ENCODE measurements at regions not wholly inside any gene's neighbourhood (a gene's known extent, or its start where the extent isn't known, plus 50 kb on each side); places are given as distances from the start of the nearest gene placed in this dataset.
"Not testable (repeated sequence)": the region's sequence is repeated elsewhere in the genome, so short reads cannot be mapped to it uniquely, and the experiment has no call there.

- CTCF ChIA-PET, result interaction anchor here (1.0 kb wide), 1 partner anchor 12 kb away, joined by 3 read pairs; no protein-coding TSS in a partner anchor
- POLR2A ChIA-PET, result no interaction called here
- no peak for DNase-seq (ENCODE audit: extremely low spot score)
- TF ChIP-seq FOXK2 (IDR thresholded peaks at IDR 0.05) (no peak), BHLHE40 (IDR thresholded peaks at IDR 0.05; ENCODE audit: borderline replicate concordance) (no peak), TARDBP (IDR thresholded peaks at IDR 0.05) (no peak), PKNOX1 (IDR thresholded peaks at IDR 0.05) (no peak), L3MBTL2 (conservative IDR thresholded peaks at IDR 0.05) (no peak), SUZ12 (IDR thresholded peaks at IDR 0.05) (no peak), ARNT (IDR thresholded peaks at IDR 0.05) (no peak), ZNF384 (IDR thresholded peaks at IDR 0.05) (no peak), NFRKB (IDR thresholded peaks at IDR 0.05) (no peak), FOXA1 (IDR thresholded peaks at IDR 0.05) (no peak), LEF1 (IDR thresholded peaks at IDR 0.05; ENCODE audit: borderline replicate concordance) (no peak), FOXM1 (IDR thresholded peaks at IDR 0.05; ENCODE audit: borderline replicate concordance) (no peak), HDGF (IDR thresholded peaks at IDR 0.05; ENCODE audit: borderline replicate concordance) (no peak), ELF4 (IDR thresholded peaks at IDR 0.05) (no peak)
Observed at GRCh38 chrX:128699716-128700285, 647.6 kb upstream of the ACTRT1 start.

- no peak for DNase-seq (ENCODE audit: extremely low spot score)
- CTCF ChIA-PET, result interaction anchor here (1.0 kb wide), 1 partner anchor 13 kb away, joined by 3 read pairs; no protein-coding TSS in a partner anchor
- POLR2A ChIA-PET, result no interaction called here
- no peak for TF ChIP-seq FOXM1 (IDR thresholded peaks at IDR 0.05; ENCODE audit: borderline replicate concordance)
- no peak for TF ChIP-seq LEF1 (IDR thresholded peaks at IDR 0.05; ENCODE audit: borderline replicate concordance)
- no peak for TF ChIP-seq ELF4 (IDR thresholded peaks at IDR 0.05)
Observed at GRCh38 chrX:128698573-128699181, 646.5 kb upstream of the ACTRT1 start.

DNA sequence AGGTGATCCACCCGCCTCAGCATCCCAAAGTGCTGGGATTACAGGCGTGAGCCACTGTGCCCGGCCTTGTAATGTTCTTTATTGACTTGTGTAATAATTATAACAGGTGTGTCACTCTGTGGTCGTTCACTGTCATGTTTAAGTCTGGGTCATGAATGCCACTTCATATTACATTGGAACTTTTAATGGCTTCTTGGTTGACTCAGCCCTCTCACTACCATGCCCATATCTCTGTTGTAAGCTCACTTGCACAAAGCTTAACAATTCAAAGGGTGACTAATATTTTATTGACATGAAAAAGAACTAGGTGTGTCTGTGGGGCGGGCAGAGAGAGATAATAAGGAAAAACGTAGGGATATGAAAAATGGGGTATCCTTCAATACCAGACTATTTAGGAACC lies 639.7 kb upstream of the ACTRT1 start:
- POLR2A ChIA-PET, result no interaction called here
- CTCF ChIA-PET, result no interaction called here
- DNase-seq (ENCODE audit: extremely low spot score), result no peak
- no peak for TF ChIP-seq LEF1 (IDR thresholded peaks at IDR 0.05; ENCODE audit: borderline replicate concordance)
- TF ChIP-seq NFRKB (IDR thresholded peaks at IDR 0.05), result no peak
- no peak for TF ChIP-seq L3MBTL2 (conservative IDR thresholded peaks at IDR 0.05)
- no peak for TF ChIP-seq ELF4 (IDR thresholded peaks at IDR 0.05)
- no peak for TF ChIP-seq TARDBP (IDR thresholded peaks at IDR 0.05)
- TF ChIP-seq ARNT (IDR thresholded peaks at IDR 0.05), result no peak
- TF ChIP-seq CTBP1 (IDR thresholded peaks at IDR 0.05; ENCODE audit: borderline replicate concordance), result no peak

DNA sequence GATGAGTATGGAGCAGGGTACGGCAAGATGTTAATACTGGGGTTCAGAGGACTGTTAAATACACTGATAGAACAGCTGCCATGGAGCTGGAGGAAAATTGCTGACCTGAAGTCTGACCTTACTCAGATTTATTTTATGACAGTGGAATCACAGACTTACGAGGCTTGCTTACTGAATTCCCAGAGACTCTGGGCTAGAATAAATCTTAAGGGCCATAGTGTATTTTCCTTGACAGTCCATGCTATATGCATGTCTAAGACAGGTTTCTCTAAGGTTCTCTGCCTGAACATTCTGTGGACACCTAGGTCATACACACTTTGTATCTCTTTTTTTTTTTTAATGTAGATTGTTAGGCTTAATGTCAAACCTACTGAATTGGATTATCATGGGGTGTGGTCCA lies 633.2 kb upstream of the ACTRT1 start:
- CTCF ChIA-PET, result no interaction called here
- TF ChIP-seq SUZ12 (IDR thresholded peaks at IDR 0.05), result no peak
- no peak for TF ChIP-seq ZNF384 (IDR thresholded peaks at IDR 0.05)
- no peak for TF ChIP-seq SP1 (IDR thresholded peaks at IDR 0.05)
- no peak for TF ChIP-seq HDGF (IDR thresholded peaks at IDR 0.05; ENCODE audit: borderline replicate concordance)
- TF ChIP-seq ELF4 (IDR thresholded peaks at IDR 0.05), result no peak
- no peak for TF ChIP-seq CTBP1 (IDR thresholded peaks at IDR 0.05; ENCODE audit: borderline replicate concordance)
- TF ChIP-seq L3MBTL2 (conservative IDR thresholded peaks at IDR 0.05), result no peak
- TF ChIP-seq ARNT (IDR thresholded peaks at IDR 0.05), result no peak
- TF ChIP-seq PKNOX1 (IDR thresholded peaks at IDR 0.05), result no peak
- TF ChIP-seq NFRKB (IDR thresholded peaks at IDR 0.05), result no peak
- TF ChIP-seq FOXK2 (IDR thresholded peaks at IDR 0.05), result no peak
- POLR2A ChIA-PET, result no interaction called here
- DNase-seq (ENCODE audit: extremely low spot score), result no peak

DNA sequence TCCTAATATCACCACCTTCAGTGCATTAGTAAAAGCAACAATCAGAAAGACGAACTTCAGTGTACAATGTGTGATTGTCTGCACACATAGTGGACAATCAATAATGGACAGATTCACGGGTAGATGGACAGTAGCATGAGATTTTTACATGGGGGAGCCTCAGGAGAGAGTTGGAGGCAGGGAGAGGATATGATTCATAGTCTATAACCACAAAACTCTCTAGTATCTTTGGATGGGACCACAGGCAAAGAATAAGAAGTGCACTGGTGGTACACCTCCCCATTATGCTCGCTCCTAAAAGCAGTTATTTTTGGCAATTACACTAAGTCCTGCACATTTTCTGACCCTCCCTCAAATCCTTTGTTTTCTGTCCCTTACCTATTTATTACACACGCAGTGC lies 624.4 kb upstream of the ACTRT1 start:
- TF ChIP-seq FOXK2 (IDR thresholded peaks at IDR 0.05) (no peak), PKNOX1 (IDR thresholded peaks at IDR 0.05) (no peak), CTBP1 (IDR thresholded peaks at IDR 0.05; ENCODE audit: borderline replicate concordance) (no peak), ZNF384 (IDR thresholded peaks at IDR 0.05) (no peak), ARNT (IDR thresholded peaks at IDR 0.05) (no peak), ELF4 (IDR thresholded peaks at IDR 0.05) (no peak), FOXA1 (IDR thresholded peaks at IDR 0.05) (no peak), TARDBP (IDR thresholded peaks at IDR 0.05) (no peak), SP1 (IDR thresholded peaks at IDR 0.05) (no peak), HDGF (IDR thresholded peaks at IDR 0.05; ENCODE audit: borderline replicate concordance) (no peak), NFRKB (IDR thresholded peaks at IDR 0.05) (no peak), LEF1 (IDR thresholded peaks at IDR 0.05; ENCODE audit: borderline replicate concordance) (no peak), FOXM1 (IDR thresholded peaks at IDR 0.05; ENCODE audit: borderline replicate concordance) (no peak), L3MBTL2 (conservative IDR thresholded peaks at IDR 0.05) (no peak), BHLHE40 (IDR thresholded peaks at IDR 0.05; ENCODE audit: borderline replicate concordance) (no peak)
- CTCF ChIA-PET, result no interaction called here
- no peak for DNase-seq (ENCODE audit: extremely low spot score)
- POLR2A ChIA-PET, result no interaction called here

DNA sequence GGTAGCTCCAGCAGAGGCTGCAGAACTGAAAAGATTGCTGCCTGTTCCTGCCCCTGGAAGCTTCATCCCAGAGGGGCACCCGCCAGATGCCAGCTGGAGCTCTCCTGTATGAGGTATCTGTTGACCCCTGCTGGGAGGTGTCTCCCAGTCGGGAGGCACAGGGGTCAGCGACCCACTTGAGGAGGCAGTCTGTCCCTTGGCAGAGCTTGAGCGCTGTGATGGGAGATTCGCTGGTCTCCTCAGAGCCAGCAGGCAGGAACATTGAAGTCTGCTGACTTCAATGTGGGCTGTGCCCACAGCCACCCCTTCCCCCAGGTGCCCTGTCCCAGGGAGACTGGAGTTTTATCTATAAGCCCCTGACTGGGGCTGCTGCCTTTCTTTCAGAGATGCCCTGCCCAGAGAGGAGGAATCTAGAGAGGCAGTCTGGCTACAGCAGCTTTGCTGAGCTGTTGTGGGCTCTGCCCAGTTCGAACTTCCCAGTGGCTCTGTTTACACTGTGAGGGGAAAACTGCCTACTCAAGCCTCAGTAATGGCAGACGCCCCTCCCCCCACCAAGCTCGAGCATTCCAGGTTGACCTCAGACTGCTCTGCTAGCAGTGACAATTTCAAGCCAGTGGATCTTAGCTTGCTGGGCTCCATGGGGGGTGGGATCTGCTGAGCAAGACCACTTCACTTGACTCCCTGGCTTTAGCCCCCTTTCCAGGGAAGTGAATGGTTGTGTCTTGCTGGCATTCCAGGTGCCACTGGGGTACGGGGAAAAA lies 622.3 kb upstream of the ACTRT1 start:
- POLR2A ChIA-PET; DNase-seq (ENCODE audit: extremely low spot score); CTCF ChIA-PET: not testable (repeated sequence)

All from HEK293T (cell line).